ENCODE measurements at regions not wholly inside any gene's neighbourhood (a gene's known extent, or its start where the extent isn't known, plus 50 kb on each side); places are given as distances from the start of the nearest gene placed in this dataset.

DNA sequence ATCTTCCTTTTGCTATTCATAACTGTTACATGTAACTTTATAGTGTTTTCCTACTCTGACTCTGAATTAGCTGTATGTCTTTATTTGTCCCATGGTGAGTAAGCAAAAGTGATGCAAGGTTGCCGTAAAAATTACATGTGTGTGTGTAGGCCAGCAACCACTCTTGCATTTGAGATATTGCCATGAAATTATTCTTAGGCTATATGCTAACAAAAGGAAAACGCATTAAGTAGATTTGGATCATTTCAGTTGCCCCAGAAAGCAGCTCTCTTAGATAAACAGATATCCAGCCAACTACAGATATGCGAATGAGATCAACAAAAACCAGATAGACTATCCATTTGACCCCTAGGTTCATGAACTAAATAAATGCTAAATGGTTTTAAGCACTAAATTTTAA, 73.6 kb downstream of the CYLC2 start:
- Mint-ChIP-seq H3K27me3 (ENCODE audit: insufficient read depth) (no peaks in the 10 kb centered on the region), H3K36me3 (ENCODE audit: low read depth) (no peaks in the 10 kb centered on the region), H3K4me1 (ENCODE audit: low read depth) (no peaks in the 10 kb centered on the region), H3K4me3 (no peak overlapping the region), H3K27ac (no peak overlapping the region), H3K9me3 (no peaks in the 10 kb centered on the region)
- intact Hi-C loops (cut with micrococcal nuclease) = no loop called here
- DNase-seq (ENCODE audit: low spot score) = no peak

DNA sequence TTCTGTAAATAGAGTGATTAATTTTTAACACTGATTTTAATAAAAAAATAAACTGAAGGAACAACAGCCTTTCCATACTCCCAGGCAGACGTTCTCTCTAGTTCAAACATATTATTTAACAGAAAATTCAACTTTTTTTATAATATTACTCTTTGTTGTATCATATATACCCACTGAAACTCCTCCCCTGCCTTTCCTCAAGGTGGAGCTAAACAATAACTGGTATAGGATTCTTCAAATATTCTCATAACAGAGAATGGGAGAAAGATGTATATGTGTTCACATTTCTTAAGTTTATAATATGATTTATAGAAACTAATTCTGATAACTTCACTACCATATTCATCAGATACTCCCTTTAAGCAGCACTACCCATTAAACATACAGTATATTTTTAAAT, 83.4 kb downstream of the CYLC2 start:
- Mint-ChIP-seq H3K4me1 (ENCODE audit: low read depth) (no peaks in the 10 kb centered on the region), H3K27me3 (ENCODE audit: insufficient read depth) (no peaks in the 10 kb centered on the region)

DNA sequence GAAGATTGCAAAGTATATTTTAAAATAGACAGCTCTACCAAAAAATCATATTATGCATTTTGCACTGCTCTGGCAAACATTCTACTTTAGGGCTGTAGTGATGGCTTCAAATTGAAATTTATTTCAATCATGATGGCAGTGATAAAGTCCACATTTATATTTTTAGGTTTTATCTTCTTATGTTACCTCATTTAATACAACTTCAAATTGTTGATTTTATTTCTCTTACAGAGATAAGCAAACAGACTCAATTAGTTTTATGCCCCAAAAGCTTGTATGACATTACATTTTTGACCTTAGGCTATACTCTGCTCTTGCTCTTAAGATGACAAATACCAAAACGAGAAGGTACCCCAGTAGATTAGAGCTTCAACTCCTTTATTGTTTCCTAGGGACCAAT, 87.4 kb downstream of the CYLC2 start:
- DNase-seq (ENCODE audit: low spot score) = no peak
- no peaks in the 10 kb centered on the region for H3K9me3 Mint-ChIP-seq
- no peaks in the 10 kb centered on the region for H3K27me3 Mint-ChIP-seq (ENCODE audit: insufficient read depth)
- intact Hi-C loops (cut with micrococcal nuclease) = no loop called here
- no peaks in the 10 kb centered on the region for H3K4me1 Mint-ChIP-seq (ENCODE audit: low read depth)
- H3K27ac Mint-ChIP-seq = no peak overlapping the region
- H3K36me3 Mint-ChIP-seq (ENCODE audit: low read depth) = no peaks in the 10 kb centered on the region
- no peak overlapping the region for H3K4me3 Mint-ChIP-seq

More for the DNA sequence above, 83.4 kb downstream of the CYLC2 start:
- Mint-ChIP-seq H3K27ac (no peak overlapping the region), H3K9me3 (peaks cover 4% of the 10 kb centered on the region), H3K36me3 (ENCODE audit: low read depth) (no peaks in the 10 kb centered on the region), H3K4me3 (no peak overlapping the region)
- intact Hi-C loops (cut with micrococcal nuclease) = no loop called here
- no peak for DNase-seq (ENCODE audit: low spot score)

DNA sequence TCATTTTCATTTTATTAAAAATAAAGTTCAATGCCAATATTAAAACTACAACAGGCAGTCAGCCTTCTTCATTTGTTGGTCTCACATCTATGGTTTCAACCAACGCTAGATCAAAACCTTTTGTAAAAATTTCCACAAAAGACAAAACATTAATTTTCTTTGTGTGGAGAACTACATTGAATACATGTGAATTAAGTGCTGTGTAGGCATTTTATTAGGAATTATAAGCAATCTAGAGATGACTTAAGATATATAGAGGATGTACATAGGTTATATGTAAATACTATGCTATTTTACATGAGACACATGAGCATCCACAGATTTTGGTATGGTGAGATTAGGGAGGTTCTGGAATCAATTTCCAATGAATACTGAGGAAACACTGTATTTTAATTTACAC, 94.2 kb downstream of the CYLC2 start:
- Mint-ChIP-seq H3K9me3 (no peaks in the 10 kb centered on the region), H3K27me3 (ENCODE audit: insufficient read depth) (no peaks in the 10 kb centered on the region), H3K4me3 (no peak overlapping the region), H3K36me3 (ENCODE audit: low read depth) (no peaks in the 10 kb centered on the region), H3K4me1 (ENCODE audit: low read depth) (no peaks in the 10 kb centered on the region), H3K27ac (no peak overlapping the region)
- intact Hi-C loops (cut with micrococcal nuclease) = no loop called here
- no peak for DNase-seq (ENCODE audit: low spot score)

DNA sequence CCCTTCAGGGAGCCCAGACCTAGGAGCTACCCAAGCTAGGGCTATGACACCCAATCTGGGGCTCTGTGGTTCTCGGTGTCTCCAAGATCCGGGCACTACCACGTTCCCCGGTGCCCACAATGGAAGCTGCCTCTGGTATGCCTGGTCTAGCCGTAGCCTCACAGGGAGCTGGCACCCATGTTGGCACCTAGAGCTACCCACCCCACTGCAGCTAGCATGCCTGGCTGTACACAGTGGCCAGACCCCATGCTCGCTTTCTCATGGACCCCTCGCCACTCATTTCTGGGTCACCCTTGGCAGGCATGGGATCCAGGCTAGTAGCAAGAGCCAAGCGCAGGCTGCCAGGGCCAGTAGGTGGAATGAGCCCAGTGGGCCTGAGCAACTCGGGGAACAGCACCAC, 109.0 kb downstream of the CYLC2 start:
- H3K27me3 Mint-ChIP-seq (ENCODE audit: insufficient read depth) = no peaks in the 10 kb centered on the region
- DNase-seq (ENCODE audit: low spot score) = no peak
- H3K27ac Mint-ChIP-seq = no peak overlapping the region
- H3K4me1 Mint-ChIP-seq (ENCODE audit: low read depth) = no peaks in the 10 kb centered on the region
- H3K36me3 Mint-ChIP-seq (ENCODE audit: low read depth) = no peaks in the 10 kb centered on the region
- no peak overlapping the region for H3K4me3 Mint-ChIP-seq
- no peaks in the 10 kb centered on the region for H3K9me3 Mint-ChIP-seq
- intact Hi-C loops (cut with micrococcal nuclease) = no loop called here

DNA sequence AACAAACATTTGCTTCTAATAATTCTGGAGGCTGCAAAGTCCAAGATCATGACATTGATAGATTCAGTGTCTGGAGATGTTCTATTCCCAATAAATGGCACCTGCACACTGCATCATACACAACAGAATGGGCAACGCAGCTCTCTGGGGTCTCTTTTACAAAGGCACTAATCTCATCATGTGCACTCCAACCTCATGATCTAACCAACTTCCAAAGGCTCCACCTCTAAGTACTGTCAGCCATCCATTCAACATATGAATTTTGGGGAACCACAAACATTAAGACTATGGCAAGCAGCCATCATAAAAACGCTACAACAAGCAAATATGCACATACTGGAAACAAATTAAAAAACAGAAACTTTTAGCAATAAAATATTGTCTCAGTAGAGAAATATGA, 121.1 kb downstream of the CYLC2 start:
- Mint-ChIP-seq H3K36me3 (ENCODE audit: low read depth) (no peaks in the 10 kb centered on the region), H3K4me3 (no peak overlapping the region), H3K4me1 (ENCODE audit: low read depth) (no peaks in the 10 kb centered on the region), H3K27ac (no peak overlapping the region), H3K9me3 (no peaks in the 10 kb centered on the region), H3K27me3 (ENCODE audit: insufficient read depth) (no peaks in the 10 kb centered on the region)
- intact Hi-C loops (cut with micrococcal nuclease) = no loop called here
- DNase-seq (ENCODE audit: low spot score) = no peak

DNA sequence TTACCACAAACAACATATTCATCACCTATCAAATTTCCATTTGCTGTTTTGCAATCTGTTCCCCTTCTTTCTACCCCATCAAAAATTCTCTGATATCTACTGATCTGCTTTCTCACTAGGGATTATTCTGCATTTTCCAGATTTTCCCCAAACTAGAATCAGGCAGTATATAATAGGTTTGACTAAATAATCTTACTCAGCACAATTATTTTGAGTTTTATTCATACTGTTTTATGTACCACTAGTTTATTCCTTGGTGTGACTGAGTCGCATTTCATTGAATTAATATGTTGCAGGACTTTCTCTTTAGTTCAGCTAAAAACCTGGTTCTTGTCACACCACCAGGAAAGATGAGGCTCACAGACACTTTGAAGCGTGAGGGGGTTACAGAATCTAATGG, 131.4 kb downstream of the CYLC2 start:
- H3K27me3 Mint-ChIP-seq (ENCODE audit: insufficient read depth) = no peaks in the 10 kb centered on the region
- H3K36me3 Mint-ChIP-seq (ENCODE audit: low read depth) = no peaks in the 10 kb centered on the region
- no peak overlapping the region for H3K4me3 Mint-ChIP-seq
- peaks cover 12% of the 10 kb centered on the region for H3K9me3 Mint-ChIP-seq
- H3K27ac Mint-ChIP-seq = no peak overlapping the region
- DNase-seq (ENCODE audit: low spot score) = no peak
- intact Hi-C loops (cut with micrococcal nuclease) = no loop called here
- no peaks in the 10 kb centered on the region for H3K4me1 Mint-ChIP-seq (ENCODE audit: low read depth)

DNA sequence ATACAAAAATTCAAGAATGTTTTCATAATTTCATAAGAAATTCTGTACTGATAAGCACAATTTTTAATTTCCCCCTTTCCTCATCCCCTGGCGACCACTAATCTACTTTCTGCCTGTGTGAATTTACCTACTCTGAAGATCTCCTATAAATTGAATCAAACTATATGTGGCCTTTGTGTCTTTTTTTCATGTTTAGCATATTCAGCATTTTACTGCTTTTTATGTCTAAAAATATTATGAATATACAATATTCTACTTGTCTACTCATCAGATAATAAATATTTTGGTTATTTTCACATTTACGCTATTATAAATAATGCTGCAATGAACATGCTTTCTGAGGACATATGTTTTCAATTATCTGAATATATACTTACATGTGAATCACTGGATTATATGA, 144.8 kb downstream of the CYLC2 start:
- Mint-ChIP-seq H3K4me3 (no peak overlapping the region), H3K36me3 (ENCODE audit: low read depth) (no peaks in the 10 kb centered on the region), H3K27me3 (ENCODE audit: insufficient read depth) (no peaks in the 10 kb centered on the region), H3K4me1 (ENCODE audit: low read depth) (no peaks in the 10 kb centered on the region), H3K27ac (no peak overlapping the region), H3K9me3 (no peaks in the 10 kb centered on the region)
- DNase-seq (ENCODE audit: low spot score) = no peak
- intact Hi-C loops (cut with micrococcal nuclease) = no loop called here

DNA sequence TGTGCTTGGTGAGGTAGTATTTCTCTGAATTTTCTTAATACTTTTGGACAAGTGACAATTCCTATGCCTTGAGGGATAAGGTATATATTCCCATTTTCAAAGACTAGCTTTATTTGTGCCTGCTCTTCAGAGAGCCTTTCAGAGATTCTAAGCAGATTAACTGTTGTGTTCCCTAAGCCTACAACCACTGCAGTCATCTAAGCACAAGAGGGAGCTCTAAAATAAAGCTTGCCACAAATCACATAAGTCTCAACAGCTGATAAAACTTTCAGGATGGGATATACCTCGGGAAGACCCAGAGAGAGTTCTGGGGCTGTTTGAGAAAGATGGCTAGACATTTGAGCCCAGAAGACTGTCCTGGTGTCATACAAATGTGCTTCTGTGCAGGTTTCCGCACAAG, 157.3 kb downstream of the CYLC2 start:
- Mint-ChIP-seq H3K27me3 (ENCODE audit: insufficient read depth) (no peaks in the 10 kb centered on the region), H3K4me3 (no peak overlapping the region), H3K36me3 (ENCODE audit: low read depth) (no peaks in the 10 kb centered on the region), H3K27ac (no peak overlapping the region), H3K9me3 (peaks cover 9% of the 10 kb centered on the region), H3K4me1 (ENCODE audit: low read depth) (no peaks in the 10 kb centered on the region)
- intact Hi-C loops (cut with micrococcal nuclease) = no loop called here
- DNase-seq (ENCODE audit: low spot score) = no peak

DNA sequence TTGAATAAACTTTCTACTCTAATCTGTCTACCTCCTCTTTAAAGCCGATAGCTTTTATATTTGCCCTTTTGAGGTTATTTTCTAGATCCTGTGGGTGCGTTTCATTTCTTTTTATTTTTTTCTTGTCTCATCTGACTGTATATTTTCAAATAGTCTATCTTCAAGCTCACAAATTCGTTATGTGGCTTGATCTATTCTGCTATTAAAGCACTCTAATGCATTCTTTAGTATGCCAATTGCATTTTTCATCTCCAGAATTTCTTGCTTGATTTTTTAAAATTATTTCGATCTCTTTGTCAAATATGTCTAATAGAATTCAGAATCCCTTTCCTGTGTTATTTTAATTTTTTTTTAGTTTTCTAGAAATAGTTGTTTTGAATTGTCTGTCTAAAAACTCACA, 172.4 kb downstream of the CYLC2 start:
- Mint-ChIP-seq H3K9me3 (peaks cover 26% of the 10 kb centered on the region), H3K27ac (no peak overlapping the region), H3K4me1 (ENCODE audit: low read depth) (no peaks in the 10 kb centered on the region), H3K36me3 (ENCODE audit: low read depth) (no peaks in the 10 kb centered on the region), H3K4me3 (no peak overlapping the region), H3K27me3 (ENCODE audit: insufficient read depth) (no peaks in the 10 kb centered on the region)
- intact Hi-C loops (cut with micrococcal nuclease) = no loop called here
- no peak for DNase-seq (ENCODE audit: low spot score)

DNA sequence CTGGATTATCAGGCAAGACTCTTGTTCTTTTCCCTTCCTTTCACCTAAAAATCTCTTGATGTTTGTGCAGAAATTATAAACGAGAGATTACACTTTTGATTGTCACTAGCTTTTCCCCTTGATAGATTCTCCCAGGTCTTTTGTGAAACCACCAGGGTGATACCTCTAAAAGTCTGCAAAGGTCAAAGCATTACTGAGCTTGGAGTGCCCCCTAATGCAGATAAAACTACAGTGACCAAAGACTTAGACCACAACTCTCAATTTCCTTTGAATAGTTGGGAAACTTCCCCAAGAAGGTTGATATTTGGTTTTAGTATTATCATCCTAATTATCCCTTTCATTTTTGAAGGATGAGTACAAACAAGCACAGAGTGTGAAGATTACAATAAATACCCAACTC, 173.1 kb downstream of the CYLC2 start:
- Mint-ChIP-seq H3K27ac (no peak overlapping the region), H3K4me1 (ENCODE audit: low read depth) (no peaks in the 10 kb centered on the region), H3K36me3 (ENCODE audit: low read depth) (no peaks in the 10 kb centered on the region), H3K27me3 (ENCODE audit: insufficient read depth) (no peaks in the 10 kb centered on the region), H3K9me3 (peaks cover 26% of the 10 kb centered on the region), H3K4me3 (no peak overlapping the region)
- intact Hi-C loops (cut with micrococcal nuclease) = no loop called here
- no peak for DNase-seq (ENCODE audit: low spot score)

DNA sequence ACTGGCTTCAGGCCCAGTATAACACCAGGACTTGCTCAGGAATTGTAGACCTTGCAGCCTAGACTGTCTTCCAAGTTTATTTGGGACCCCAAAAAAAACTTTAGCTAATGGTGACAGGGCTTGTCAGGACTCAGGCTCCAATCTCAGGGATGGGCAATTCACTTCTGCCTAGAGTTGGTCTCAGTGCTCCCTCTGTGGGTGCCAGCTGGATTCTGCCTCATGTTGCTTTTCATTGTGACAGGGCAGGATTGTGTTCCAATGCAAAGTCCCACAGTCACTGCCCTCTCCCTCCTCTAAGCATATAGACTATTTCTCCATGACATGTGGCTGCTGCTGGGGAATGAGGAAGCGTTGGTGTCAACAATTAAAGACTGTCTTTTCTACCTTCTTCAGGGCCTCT, 174.7 kb downstream of the CYLC2 start:
- Mint-ChIP-seq H3K4me3 (no peak overlapping the region), H3K27ac (no peak overlapping the region)
- intact Hi-C loops (cut with micrococcal nuclease) = no loop called here

DNA sequence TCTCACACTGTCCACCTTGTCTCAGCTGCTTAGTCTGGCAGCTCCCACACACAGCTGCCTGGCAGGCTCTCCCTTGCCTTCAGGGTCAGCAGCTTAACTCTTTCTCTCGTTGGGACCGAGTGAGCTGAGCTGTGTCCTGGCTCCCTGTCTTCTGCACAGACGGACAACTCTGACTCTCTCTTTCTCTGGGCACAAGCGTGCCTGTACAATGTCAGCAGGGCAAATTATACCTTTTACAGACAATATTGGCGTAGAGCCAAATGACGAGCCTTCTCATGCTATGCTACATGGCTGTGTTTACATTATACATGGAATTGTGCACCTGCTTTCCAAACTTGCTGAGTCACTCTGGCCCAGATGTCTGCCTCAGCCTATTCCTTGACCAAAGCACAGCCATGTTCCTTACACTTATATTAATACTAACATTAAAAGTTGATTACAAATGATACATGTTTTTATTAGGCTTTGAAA, 188.6 kb downstream of the CYLC2 start:
- H3K4me3 Mint-ChIP-seq = no peak overlapping the region
- no peaks in the 10 kb centered on the region for H3K36me3 Mint-ChIP-seq (ENCODE audit: low read depth)
- H3K4me1 Mint-ChIP-seq (ENCODE audit: low read depth) = no peaks in the 10 kb centered on the region
- no peaks in the 10 kb centered on the region for H3K27me3 Mint-ChIP-seq (ENCODE audit: insufficient read depth)
- H3K9me3 Mint-ChIP-seq = peaks cover 6% of the 10 kb centered on the region
- H3K27ac Mint-ChIP-seq = no peak overlapping the region
- intact Hi-C loops (cut with micrococcal nuclease) = no loop called here
- DNase-seq (ENCODE audit: low spot score) = no peak

More for the DNA sequence above, 174.7 kb downstream of the CYLC2 start:
- Mint-ChIP-seq H3K4me1 (ENCODE audit: low read depth) (no peaks in the 10 kb centered on the region), H3K9me3 (peaks cover 26% of the 10 kb centered on the region), H3K36me3 (ENCODE audit: low read depth) (no peaks in the 10 kb centered on the region), H3K27me3 (ENCODE audit: insufficient read depth) (no peaks in the 10 kb centered on the region)
- DNase-seq (ENCODE audit: low spot score) = no peak

DNA sequence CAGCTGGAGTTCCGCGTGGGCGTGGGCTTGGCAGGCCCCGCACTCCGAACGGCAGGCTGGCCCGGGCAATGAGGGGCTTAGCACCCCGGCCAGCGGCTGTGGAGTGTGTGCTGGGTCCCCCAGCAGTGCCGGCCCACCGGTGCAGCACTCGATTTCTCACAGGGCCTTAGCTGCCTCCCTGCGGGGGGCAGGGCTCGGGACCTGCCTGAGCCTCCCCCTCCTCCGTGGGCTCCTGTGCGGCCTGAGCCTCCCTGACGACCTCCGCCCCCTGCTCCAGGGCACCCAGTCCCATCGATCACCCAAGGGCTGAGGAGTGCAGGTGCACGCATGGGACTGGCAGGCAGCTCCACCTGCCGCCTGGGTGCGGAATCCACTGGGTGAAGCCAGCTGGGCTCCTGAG, 191.8 kb downstream of the CYLC2 start:
- DNase-seq (ENCODE audit: low spot score) = no peak
- peaks cover 6% of the 10 kb centered on the region for H3K9me3 Mint-ChIP-seq

More for the DNA sequence above, 191.8 kb downstream of the CYLC2 start:
- Mint-ChIP-seq H3K4me1 (ENCODE audit: low read depth) (no peaks in the 10 kb centered on the region), H3K27ac (no peak overlapping the region), H3K27me3 (ENCODE audit: insufficient read depth) (no peaks in the 10 kb centered on the region), H3K4me3 (no peak overlapping the region), H3K36me3 (ENCODE audit: low read depth) (no peaks in the 10 kb centered on the region)
- intact Hi-C loops (cut with micrococcal nuclease) = no loop called here

All from activated T-helper 1 cell treated with anti-CD3 and anti-CD28 coated beads, Interleukin-12 subunit alpha, Interleukin-12 subunit beta, Interleukin-2, Interleukin-4 antibody, amounts not matched to agents 30 ng/mL and 10 ng/mL and 1 ng/mL, durations not matched to agents 14 hours and 24 hours and 36 hours (primary cell).